Psoas muscle (tissue), 7 donors: ENCODE measurements at regions not wholly inside any gene's neighbourhood (a gene's known extent, or its start where the extent isn't known, plus 50 kb on each side); places are given as distances from the start of the nearest gene placed in this dataset.

Experiments used
- ATAC-seq, 4 donors: fragments of 200-7000 bp; cut with Tn5 transposase; one replicate each; pipeline ENCODE4 v1.9.1; 2020; ENCODE audit warnings: moderate library complexity in 3 of 4, mild to moderate bottlenecking in 2 of 4
- DNase-seq, 2 donors: peaks; one replicate each; pipeline ENCODE4 v3.0.0-alpha.2; 2020
- H3K27ac ChIP-seq: fragments of 200-600 bp; one replicate; pipeline ENCODE4 v1.8.0; 2022
- H3K27me3 ChIP-seq, 3 donors: fragments of 200-600 bp in 1 of 3; one replicate each; pipeline versions ENCODE4 v1.6.1 to v1.8.0; 2013 to 2022; ENCODE audit warnings: low read length in 2 of 3, mild to moderate bottlenecking in 2 of 3, moderate library complexity in 1 of 3; ENCODE audit not compliant: insufficient read depth in 3 of 3
- H3K36me3 ChIP-seq, 2 donors: fragments of 200-600 bp in 1 of 2; one replicate each; pipeline versions ENCODE4 v1.6.1 to v1.8.0; 2013 to 2022; ENCODE audit warnings: low read depth in 1 of 2, mild to moderate bottlenecking in 1 of 2, moderate library complexity in 1 of 2; ENCODE audit not compliant: insufficient read depth in 1 of 2
- H3K4me1 ChIP-seq: fragments of 200-600 bp; one replicate; pipeline ENCODE4 v1.8.0; 2022
- H3K4me3 ChIP-seq: fragments of 200-600 bp; one replicate; pipeline ENCODE4 v1.8.0; 2022; ENCODE audit warnings: mild to moderate bottlenecking
- H3K9me3 ChIP-seq: fragments of 200-600 bp; one replicate; pipeline ENCODE4 v1.8.0; 2022
- WGBS, 3 donors: extraction: QIAGEN DNeasy Blood & Tissue Kit; methylation state at CpG; one replicate each; pipeline versions ENCODE4 v1.1.6 to v1.1.7; 2013; 5-methylcytosine and 5-hydroxymethylcytosine counted together
- intact Hi-C, 2 donors: fragments of 100-400 bp; cut with DNase I; formaldehyde crosslinking; loops; one replicate each; pipeline versions ENCODE4 v1.11.0 to v1.14.2; 2022
- TF ChIP-seq, protein P1 (sequence below): fragments of 200-600 bp; IDR thresholded peaks from one replicate; pipeline ENCODE4 v1.8.0; 2022; ENCODE audit warnings: antibody characterized with exemption
- donor health status: healthy with polysubstance abuse.
- donor health status: DM: no; HTN: no; CAD: no; lungs with moderate emphysema.
- donor health status: Bipolar disorder and iron deficiency.
- donor health status: healthy.
- donor health status: DM: yes; HTN: yes; CAD: no.
- donor health status: DM: no; HTN: no; CAD: no.
- donor health status: DM: yes; HTN: yes; CAD: no.

DNA sequence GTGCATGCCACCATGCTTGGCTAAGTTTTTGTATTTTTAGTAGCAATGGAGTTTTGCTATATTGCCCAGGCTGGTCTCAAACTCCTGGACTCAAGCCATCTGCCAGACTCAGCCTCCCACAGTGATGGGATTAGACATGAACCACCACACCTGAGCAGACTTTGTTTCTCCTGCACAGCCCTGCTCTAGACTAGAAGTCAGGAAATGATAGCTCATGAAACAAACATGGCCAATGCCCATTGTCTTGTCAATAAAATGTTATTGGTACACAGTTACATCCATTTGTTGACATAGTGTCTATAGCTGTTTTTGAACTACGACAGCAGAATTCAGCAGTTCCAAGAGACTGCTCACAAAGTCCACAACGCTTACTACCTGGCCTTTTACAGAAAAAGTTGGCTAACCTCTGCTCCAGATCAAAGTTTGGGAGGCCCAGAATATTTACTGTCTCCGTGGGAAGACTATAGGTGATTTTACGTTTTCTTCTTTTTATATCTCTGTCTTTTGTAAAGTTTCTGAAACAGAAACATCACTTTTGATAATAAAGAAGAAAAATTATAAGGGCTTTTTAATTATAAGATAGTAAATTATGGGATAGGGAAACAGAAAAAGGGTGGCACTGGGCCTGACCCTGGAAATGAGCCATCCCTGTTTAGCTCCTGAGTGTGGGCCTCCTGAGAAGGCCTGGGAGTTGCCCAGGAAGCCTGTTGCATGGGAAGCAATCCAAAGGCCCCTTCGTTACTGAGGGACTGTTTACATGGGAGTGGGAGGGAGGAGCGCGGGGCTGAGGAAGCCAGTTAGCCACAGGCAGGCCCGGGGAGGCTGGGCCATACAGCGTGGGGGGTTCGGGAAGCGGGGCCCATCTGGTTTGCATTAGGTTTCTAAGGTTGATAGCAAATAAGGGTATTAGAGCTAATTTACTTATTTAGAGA lies 201.5 kb downstream of the IRF8 start:
- H3K4me3 ChIP-seq: no peak overlapping the region
- no peak for DNase-seq
- no peak for ATAC-seq
- TF ChIP-seq, protein P1, sequence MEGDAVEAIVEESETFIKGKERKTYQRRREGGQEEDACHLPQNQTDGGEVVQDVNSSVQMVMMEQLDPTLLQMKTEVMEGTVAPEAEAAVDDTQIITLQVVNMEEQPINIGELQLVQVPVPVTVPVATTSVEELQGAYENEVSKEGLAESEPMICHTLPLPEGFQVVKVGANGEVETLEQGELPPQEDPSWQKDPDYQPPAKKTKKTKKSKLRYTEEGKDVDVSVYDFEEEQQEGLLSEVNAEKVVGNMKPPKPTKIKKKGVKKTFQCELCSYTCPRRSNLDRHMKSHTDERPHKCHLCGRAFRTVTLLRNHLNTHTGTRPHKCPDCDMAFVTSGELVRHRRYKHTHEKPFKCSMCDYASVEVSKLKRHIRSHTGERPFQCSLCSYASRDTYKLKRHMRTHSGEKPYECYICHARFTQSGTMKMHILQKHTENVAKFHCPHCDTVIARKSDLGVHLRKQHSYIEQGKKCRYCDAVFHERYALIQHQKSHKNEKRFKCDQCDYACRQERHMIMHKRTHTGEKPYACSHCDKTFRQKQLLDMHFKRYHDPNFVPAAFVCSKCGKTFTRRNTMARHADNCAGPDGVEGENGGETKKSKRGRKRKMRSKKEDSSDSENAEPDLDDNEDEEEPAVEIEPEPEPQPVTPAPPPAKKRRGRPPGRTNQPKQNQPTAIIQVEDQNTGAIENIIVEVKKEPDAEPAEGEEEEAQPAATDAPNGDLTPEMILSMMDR: no peak
- no peaks in the 10 kb centered on the region for H3K9me3 ChIP-seq
- intact Hi-C loops: no loop called here
- no peak overlapping the region for H3K27ac ChIP-seq
- 47 to 52% (median 51%) methylated on average over 11 of the region's 11 CpGs for WGBS, 3 donors
- no peaks in the 10 kb centered on the region for H3K4me1 ChIP-seq
- no peaks in the 10 kb centered on the region for H3K36me3 ChIP-seq
- peaks cover 2 to 19% (median 4%) of the 10 kb centered on the region in 3 donors for H3K27me3 ChIP-seq

DNA sequence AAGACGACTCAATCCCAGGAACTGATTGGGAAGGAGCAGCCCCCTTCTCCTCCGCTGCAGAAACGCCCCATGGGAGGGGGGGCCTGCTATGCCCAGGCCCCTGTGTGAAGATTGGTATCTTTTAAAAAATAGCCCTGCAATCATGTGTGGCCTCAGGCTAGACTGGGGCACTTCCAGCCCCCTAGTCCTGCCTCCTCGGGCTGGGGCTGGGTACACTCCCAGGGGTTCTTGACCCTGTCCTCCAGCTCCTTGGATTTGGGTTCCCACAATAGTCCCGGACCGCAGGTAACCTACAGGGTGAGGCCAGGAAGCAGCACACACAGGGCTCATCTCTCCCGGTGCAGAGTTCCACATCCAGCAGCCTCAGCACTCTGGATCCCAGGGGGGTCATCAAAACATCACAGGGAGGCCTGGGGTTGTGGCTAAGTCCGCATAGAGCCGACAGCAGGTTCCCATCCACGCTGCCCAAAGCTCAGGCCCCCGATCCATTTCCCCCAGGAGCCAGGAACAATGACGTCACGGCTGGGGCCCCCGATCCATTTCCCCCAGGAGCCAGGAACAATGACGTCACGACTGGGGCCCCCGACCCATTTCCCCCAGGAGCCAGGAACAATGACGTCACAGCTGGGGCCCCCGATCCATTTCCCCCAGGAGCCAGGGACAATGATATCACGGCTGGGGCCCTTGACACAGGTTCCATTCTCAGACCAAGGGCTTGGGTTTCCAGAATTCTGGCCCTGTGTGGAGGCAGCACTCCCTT lies 202.4 kb downstream of the IRF8 start:
- WGBS, 3 donors: 20 to 32% (median 29%) methylated on average over 20 of the region's 20 CpGs
- Histone ChIP-seq H3K4me3 (no peak overlapping the region), H3K27ac (no peak overlapping the region), H3K9me3 (no peaks in the 10 kb centered on the region), H3K4me1 (no peaks in the 10 kb centered on the region), H3K27me3 (peaks cover 2 to 19% (median 4%) of the 10 kb centered on the region in 3 donors), H3K36me3 (no peaks in the 10 kb centered on the region)
- DNase-seq (no peak), ATAC-seq (no peak)
- TF ChIP-seq, protein P1: no peak
- intact Hi-C loops: no loop called here

DNA sequence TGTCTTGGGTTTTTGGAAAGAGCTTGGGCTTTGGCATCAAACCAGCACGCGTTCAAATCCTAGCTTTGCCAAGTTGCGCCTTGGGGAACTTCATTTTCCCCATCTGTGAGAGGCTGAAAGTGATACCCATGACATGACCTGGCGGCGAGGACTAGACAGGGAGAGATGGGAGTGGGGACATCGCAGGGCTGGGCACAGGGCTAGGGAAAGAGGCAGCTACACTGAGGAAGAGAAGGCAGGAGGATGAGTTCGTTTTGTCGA lies 202.9 kb downstream of the IRF8 start:
- H3K27ac ChIP-seq: no peak overlapping the region
- peaks cover 2 to 19% (median 4%) of the 10 kb centered on the region in 3 donors for H3K27me3 ChIP-seq
- 24 to 47% (median 34%) methylated on average over 8 of the region's 8 CpGs for WGBS, 3 donors
- DNase-seq: no peak
- no peaks in the 10 kb centered on the region for H3K9me3 ChIP-seq
- H3K4me3 ChIP-seq: no peak overlapping the region
- TF ChIP-seq, protein P1: no peak
- no peak for ATAC-seq
- H3K4me1 ChIP-seq: no peaks in the 10 kb centered on the region
- no peaks in the 10 kb centered on the region for H3K36me3 ChIP-seq
- intact Hi-C loops: no loop called here

DNA sequence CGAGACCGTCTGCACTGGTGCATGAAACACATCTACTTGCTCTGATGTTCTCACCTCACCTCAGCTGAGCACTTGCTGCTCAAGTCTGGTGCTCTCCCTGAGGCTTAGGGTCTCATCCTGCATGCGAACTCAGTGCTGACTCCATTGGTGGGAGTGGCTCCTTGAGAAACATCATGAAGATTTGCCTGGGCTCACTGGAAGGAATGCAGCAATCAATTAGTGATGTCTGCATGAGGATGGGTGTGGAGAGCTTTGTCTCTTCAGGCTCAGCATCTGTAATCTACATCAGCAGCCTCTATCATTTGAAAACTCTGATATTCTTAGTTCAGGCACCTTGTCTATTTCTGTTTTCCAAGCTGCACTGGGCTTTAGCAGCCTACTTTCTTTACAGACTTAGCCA lies 204.4 kb downstream of the IRF8 start:
- DNase-seq (no peak), ATAC-seq (no peak)
- H3K4me1 ChIP-seq: no peaks in the 10 kb centered on the region
- H3K27ac ChIP-seq: no peak overlapping the region
- H3K9me3 ChIP-seq: no peaks in the 10 kb centered on the region
- H3K36me3 ChIP-seq: no peaks in the 10 kb centered on the region
- WGBS, 3 donors: 53 to 58% (median 55%) methylated on average over 3 of the region's 3 CpGs
- peaks cover 2 to 19% (median 4%) of the 10 kb centered on the region in 3 donors for H3K27me3 ChIP-seq
- no peak overlapping the region for H3K4me3 ChIP-seq
- TF ChIP-seq, protein P1: no peak
- intact Hi-C loops: no loop called here
